ENCODE measurements at regions not wholly inside any gene's neighbourhood (a gene's known extent, or its start where the extent isn't known, plus 50 kb on each side); places are given as distances from the start of the nearest gene placed in this dataset.
A peak's percentile ranks its signal among the peaks of the same experiment; 100 is the strongest.

GRCh38 chrX:10741003-10741402 is 120.6 kb upstream of the MID1 start:
- Mint-ChIP-seq H3K9me3 (peaks cover 22% of the 10 kb centered on the region), H3K36me3 (no peaks in the 10 kb centered on the region), H3K27me3 (ENCODE audit: low read depth) (no peaks in the 10 kb centered on the region), H3K4me3 (no peak overlapping the region), H3K27ac (peak overlapping the region; percentile 59), H3K4me1 (peaks cover 37% of the 10 kb centered on the region)
- no peak for TF ChIP-seq CTCF (IDR thresholded peaks at IDR 0.05; ENCODE audit: unreplicated experiment)
- DNase-seq (ENCODE audit: low spot score in 2 of 2, unreplicated experiment in 2 of 2): no peak

GRCh38 chrX:10741550-10741949 is 121.2 kb upstream of the MID1 start:
- no peak for DNase-seq (ENCODE audit: low spot score in 2 of 2, unreplicated experiment in 2 of 2)
- H3K9me3 Mint-ChIP-seq: peaks cover 22% of the 10 kb centered on the region
- peaks cover 37% of the 10 kb centered on the region for H3K4me1 Mint-ChIP-seq
- no peak for TF ChIP-seq CTCF (IDR thresholded peaks at IDR 0.05; ENCODE audit: unreplicated experiment)
- H3K36me3 Mint-ChIP-seq: no peaks in the 10 kb centered on the region
- H3K27ac Mint-ChIP-seq: peak overlapping the region; percentile 9
- no peak overlapping the region for H3K4me3 Mint-ChIP-seq
- no peaks in the 10 kb centered on the region for H3K27me3 Mint-ChIP-seq (ENCODE audit: low read depth)

- H3K27me3 Mint-ChIP-seq (ENCODE audit: low read depth): no peaks in the 10 kb centered on the region
- H3K27ac Mint-ChIP-seq: peak overlapping the region; percentile 82
- no peaks in the 10 kb centered on the region for H3K36me3 Mint-ChIP-seq
- no peak for DNase-seq (ENCODE audit: low spot score in 2 of 2, unreplicated experiment in 2 of 2)
- peaks cover 37% of the 10 kb centered on the region for H3K4me1 Mint-ChIP-seq
- H3K4me3 Mint-ChIP-seq: no peak overlapping the region
- no peak for TF ChIP-seq CTCF (IDR thresholded peaks at IDR 0.05; ENCODE audit: unreplicated experiment)
- H3K9me3 Mint-ChIP-seq: peaks cover 29% of the 10 kb centered on the region
Measured at GRCh38 chrX:10743476-10743875, 123.1 kb upstream of the MID1 start.

- Mint-ChIP-seq H3K36me3 (no peaks in the 10 kb centered on the region), H3K9me3 (peaks cover 32% of the 10 kb centered on the region), H3K27ac (peak overlapping the region; percentile 82), H3K4me3 (no peak overlapping the region), H3K27me3 (ENCODE audit: low read depth) (no peaks in the 10 kb centered on the region), H3K4me1 (peaks cover 37% of the 10 kb centered on the region)
- TF ChIP-seq CTCF (IDR thresholded peaks at IDR 0.05; ENCODE audit: unreplicated experiment): no peak
- no peak for DNase-seq (ENCODE audit: low spot score in 2 of 2, unreplicated experiment in 2 of 2)
Measured at GRCh38 chrX:10744007-10744406, 123.6 kb upstream of the MID1 start.

- Mint-ChIP-seq H3K36me3 (peaks cover 7% of the 10 kb centered on the region), H3K27me3 (ENCODE audit: low read depth) (no peaks in the 10 kb centered on the region), H3K4me1 (peaks cover 18% of the 10 kb centered on the region), H3K9me3 (peaks cover 42% of the 10 kb centered on the region), H3K27ac (no peak overlapping the region), H3K4me3 (no peak overlapping the region)
- no peak for TF ChIP-seq CTCF (IDR thresholded peaks at IDR 0.05; ENCODE audit: unreplicated experiment)
- DNase-seq (ENCODE audit: low spot score in 2 of 2, unreplicated experiment in 2 of 2): no peak
Measured at GRCh38 chrX:10747975-10748374, 127.6 kb upstream of the MID1 start.

GRCh38 chrX:10749113-10749512 is 128.7 kb upstream of the MID1 start:
- Mint-ChIP-seq H3K36me3 (peaks cover 7% of the 10 kb centered on the region), H3K27me3 (ENCODE audit: low read depth) (no peaks in the 10 kb centered on the region), H3K27ac (no peak overlapping the region), H3K4me3 (no peak overlapping the region), H3K9me3 (peaks cover 34% of the 10 kb centered on the region), H3K4me1 (peaks cover 16% of the 10 kb centered on the region)
- DNase-seq (ENCODE audit: low spot score in 2 of 2, unreplicated experiment in 2 of 2): no peak
- TF ChIP-seq CTCF (IDR thresholded peaks at IDR 0.05; ENCODE audit: unreplicated experiment): no peak

Data from mesothelial cell of epicardium (in vitro differentiated cells).